CD14-positive monocyte (primary cell): ENCODE measurements at regions not wholly inside any gene's neighbourhood (a gene's known extent, or its start where the extent isn't known, plus 50 kb on each side); places are given as distances from the start of the nearest gene placed in this dataset.

Experiments
- DNase-seq, 3 donors: peaks; one replicate each; pipeline ENCODE4 v3.0.0-alpha.2; 2011 to 2022
- H2AFZ ChIP-seq: 2 replicates; pipeline ENCODE4 v1.6.0; 2012; ENCODE audit warnings: mild to moderate bottlenecking, low read depth, low read length, inconsistent platforms; ENCODE audit not compliant: insufficient read depth, poor library complexity, severe bottlenecking
- H3K27ac ChIP-seq, 2 donors: 1 replicate in 1 of 2; 2 replicates in 1 of 2; pipeline ENCODE4 v1.5.1; 2012 to 2013; ENCODE audit warnings: low read length in 2 of 2, control low read depth in 1 of 2, inconsistent platforms in 1 of 2, low read depth in 1 of 2, mild to moderate bottlenecking in 1 of 2
- H3K27me3 ChIP-seq, 2 donors: one replicate each; pipeline versions ENCODE4 v1.6.0 to v1.6.1; 2011 to 2013; ENCODE audit warnings: low read length in 2 of 2; ENCODE audit not compliant: control insufficient read depth in 2 of 2, insufficient read depth in 2 of 2
- H3K36me3 ChIP-seq, 2 donors: replicated peaks in 1 of 2; 1 replicate in 1 of 2; 2 replicates in 1 of 2; pipeline versions ENCODE4 v1.5.1 to v1.6.1; 2012 to 2013; ENCODE audit warnings: low read length in 2 of 2, control low read depth in 1 of 2, inconsistent platforms in 1 of 2, mild to moderate bottlenecking in 1 of 2; ENCODE audit not compliant: insufficient read depth in 2 of 2, control insufficient read depth in 1 of 2
- H3K4me1 ChIP-seq, 2 donors: 1 replicate in 1 of 2; 2 replicates in 1 of 2; pipeline versions ENCODE4 v1.5.1 to v1.6.1; 2012 to 2013; ENCODE audit warnings: low read length in 2 of 2, control low read depth in 1 of 2, inconsistent platforms in 1 of 2, mild to moderate bottlenecking in 1 of 2, moderate library complexity in 1 of 2; ENCODE audit not compliant: insufficient read depth in 2 of 2, control insufficient read depth in 1 of 2
- H3K4me2 ChIP-seq: replicated peaks from 2 replicates; pipeline ENCODE3; 2012; ENCODE audit warnings: low read length, moderate library complexity, mild to moderate bottlenecking; ENCODE audit not compliant: poor library complexity, severe bottlenecking; ENCODE audit errors: extremely low read depth
- H3K4me3 ChIP-seq, 3 experiments: fragments of 200-600 bp in 1 of 3; sonication (generic) in 1 of 3; replicated peaks in 1 of 3; 1 replicate in 2 of 3; 2 replicates in 1 of 3; pipeline ENCODE4 v1.5.1; 2011 to 2013; ENCODE audit warnings: low read length in 3 of 3, mild to moderate bottlenecking in 3 of 3, control low read depth in 2 of 3, low read depth in 2 of 3, inconsistent platforms in 1 of 3, moderate library complexity in 1 of 3
- H3K79me2 ChIP-seq: 2 replicates; pipeline ENCODE4 v1.6.0; 2012; ENCODE audit warnings: mild to moderate bottlenecking, control low read depth, inconsistent platforms, low read length, moderate library complexity; ENCODE audit not compliant: insufficient read depth
- H3K9ac ChIP-seq: 2 replicates; pipeline ENCODE4 v1.6.0; 2017; ENCODE audit warnings: low read length, mild to moderate bottlenecking; ENCODE audit not compliant: insufficient read depth, poor library complexity, severe bottlenecking
- H3K9me3 ChIP-seq, 2 donors: replicated peaks in 1 of 2; 1 replicate in 1 of 2; 2 replicates in 1 of 2; pipeline versions ENCODE4 v1.5.1 to v1.6.1; 2012 to 2013; ENCODE audit warnings: low read length in 2 of 2, control low read depth in 1 of 2; ENCODE audit not compliant: control insufficient read depth in 1 of 2, insufficient read depth in 1 of 2
- H4K20me1 ChIP-seq: 2 replicates; pipeline ENCODE4 v1.6.0; 2012; ENCODE audit warnings: mild to moderate bottlenecking, low read length, control low read depth, moderate library complexity; ENCODE audit not compliant: insufficient read depth
- H3K27ac Mint-ChIP-seq, 7 donors: one replicate each; pipeline ENCODE4 v1.8.0; 2020; ENCODE audit warnings: mild to moderate bottlenecking in 7 of 7, mixed read lengths in 7 of 7, moderate library complexity in 6 of 7, inconsistent platforms in 2 of 7
- H3K27me3 Mint-ChIP-seq, 3 donors: one replicate each; pipeline ENCODE4 v1.8.0; 2021 to 2022; ENCODE audit warnings: low read depth in 3 of 3, mild to moderate bottlenecking in 3 of 3, mixed read lengths in 3 of 3, moderate library complexity in 3 of 3, inconsistent platforms in 1 of 3
- H3K36me3 Mint-ChIP-seq, 2 donors: one replicate each; pipeline ENCODE4 v1.8.0; 2020; ENCODE audit warnings: mixed read lengths in 2 of 2, inconsistent platforms in 1 of 2, mild to moderate bottlenecking in 1 of 2
- H3K4me1 Mint-ChIP-seq: one replicate; pipeline ENCODE4 v1.8.0; 2020; ENCODE audit warnings: mild to moderate bottlenecking, mixed read lengths
- H3K4me3 Mint-ChIP-seq, 2 donors: one replicate each; pipeline ENCODE4 v1.8.0; 2020; ENCODE audit warnings: mild to moderate bottlenecking in 2 of 2, mixed read lengths in 2 of 2, moderate library complexity in 1 of 2
- H3K9me3 Mint-ChIP-seq, 7 donors: one replicate each; pipeline ENCODE4 v1.8.0; 2020 to 2022; ENCODE audit warnings: mixed read lengths in 7 of 7, mild to moderate bottlenecking in 6 of 7, moderate library complexity in 6 of 7, inconsistent platforms in 2 of 7
- WGBS: methylation state at CpG from one replicate; pipeline ENCODE4 v1.1.5; 2013; ENCODE audit warnings: missing lambda C conversion rate; ENCODE audit not compliant: insufficient coverage; 5-methylcytosine and 5-hydroxymethylcytosine counted together
- intact Hi-C, 2 donors: fragments of 100-400 bp; cut with micrococcal nuclease; formaldehyde crosslinking; loops; one replicate each; pipeline versions ENCODE4 v1.15.0 to v1.15.1; 2023
- TF ChIP-seq, protein P1 (sequence below): fragments of 200-600 bp; IDR thresholded peaks from one replicate; pipeline ENCODE4 v1.8.0; 2022; ENCODE audit warnings: antibody characterized with exemption, mild to moderate bottlenecking

DNA sequence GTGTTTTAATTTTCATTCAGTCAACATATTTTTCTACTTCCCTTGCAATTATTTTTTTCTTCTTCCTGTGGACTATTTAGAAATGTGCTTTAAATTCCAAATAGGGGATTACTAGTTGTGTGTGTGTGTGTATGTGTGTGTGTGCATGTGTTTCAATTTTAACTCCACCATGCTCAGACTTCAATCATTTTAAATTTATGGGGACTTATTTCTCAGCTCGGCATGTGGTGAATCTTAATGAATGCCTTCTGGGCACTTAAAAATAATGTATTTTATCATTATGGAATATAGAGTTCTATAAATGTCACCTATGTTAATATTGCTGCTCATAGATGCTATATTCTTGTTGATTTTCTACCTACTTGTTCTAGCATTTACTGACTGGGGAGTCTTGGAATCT is 465.6 kb upstream of the PRKX start:
- no peak overlapping the region for H3K27ac Mint-ChIP-seq
- peaks cover 0 to 2% (median 0%) of the 10 kb centered on the region in 3 donors for H3K27me3 Mint-ChIP-seq
- intact Hi-C loops: no loop called here
- WGBS: no CpG with 5 or more reads among the region's 1 CpG
- Histone ChIP-seq H3K9me3 (peaks cover 0 to under 1% of the 10 kb centered on the region in 2 donors), H3K9ac (no peak overlapping the region), H3K4me2 (no peak overlapping the region), H3K36me3 (no peaks in the 10 kb centered on the region), H3K4me3 (no peak overlapping the region), H3K27ac (no peak overlapping the region), H3K27me3 (no peaks in the 10 kb centered on the region), H2AFZ (no peak overlapping the region), H3K4me1 (no peaks in the 10 kb centered on the region), H3K79me2 (no peaks in the 10 kb centered on the region), H4K20me1 (no peaks in the 10 kb centered on the region)
- no peak for DNase-seq
- H3K4me3 Mint-ChIP-seq: no peak overlapping the region
- H3K9me3 Mint-ChIP-seq: peaks cover 0 to 8% (median 0%) of the 10 kb centered on the region in 7 donors
- TF ChIP-seq, protein P1, sequence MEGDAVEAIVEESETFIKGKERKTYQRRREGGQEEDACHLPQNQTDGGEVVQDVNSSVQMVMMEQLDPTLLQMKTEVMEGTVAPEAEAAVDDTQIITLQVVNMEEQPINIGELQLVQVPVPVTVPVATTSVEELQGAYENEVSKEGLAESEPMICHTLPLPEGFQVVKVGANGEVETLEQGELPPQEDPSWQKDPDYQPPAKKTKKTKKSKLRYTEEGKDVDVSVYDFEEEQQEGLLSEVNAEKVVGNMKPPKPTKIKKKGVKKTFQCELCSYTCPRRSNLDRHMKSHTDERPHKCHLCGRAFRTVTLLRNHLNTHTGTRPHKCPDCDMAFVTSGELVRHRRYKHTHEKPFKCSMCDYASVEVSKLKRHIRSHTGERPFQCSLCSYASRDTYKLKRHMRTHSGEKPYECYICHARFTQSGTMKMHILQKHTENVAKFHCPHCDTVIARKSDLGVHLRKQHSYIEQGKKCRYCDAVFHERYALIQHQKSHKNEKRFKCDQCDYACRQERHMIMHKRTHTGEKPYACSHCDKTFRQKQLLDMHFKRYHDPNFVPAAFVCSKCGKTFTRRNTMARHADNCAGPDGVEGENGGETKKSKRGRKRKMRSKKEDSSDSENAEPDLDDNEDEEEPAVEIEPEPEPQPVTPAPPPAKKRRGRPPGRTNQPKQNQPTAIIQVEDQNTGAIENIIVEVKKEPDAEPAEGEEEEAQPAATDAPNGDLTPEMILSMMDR: no peak
- H3K4me1 Mint-ChIP-seq: no peaks in the 10 kb centered on the region
- no peaks in the 10 kb centered on the region for H3K36me3 Mint-ChIP-seq

DNA sequence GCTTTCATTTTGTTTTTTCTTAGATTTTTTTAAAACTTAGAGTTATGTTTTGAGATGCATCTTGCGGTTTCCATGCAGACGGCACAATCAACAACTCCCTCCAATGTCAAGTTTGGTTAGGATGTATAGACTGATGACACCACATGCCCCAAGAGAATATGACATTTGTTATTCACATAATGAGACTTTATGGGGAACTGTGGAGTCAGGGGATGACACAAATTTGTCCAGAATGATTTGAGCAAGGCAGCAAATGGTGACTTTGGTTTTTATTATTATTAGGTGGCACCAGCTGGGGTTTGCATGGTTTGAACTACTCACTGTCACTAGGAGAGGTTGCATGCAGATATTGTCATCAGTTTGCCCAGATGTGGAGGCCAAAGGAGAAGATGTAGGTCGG is 461.8 kb upstream of the PRKX start:
- no peaks in the 10 kb centered on the region for H4K20me1 ChIP-seq
- no peak overlapping the region for H3K4me3 ChIP-seq
- no CpG with 5 or more reads among the region's 3 CpGs for WGBS
- no peaks in the 10 kb centered on the region for H3K36me3 ChIP-seq
- H3K4me2 ChIP-seq: no peak overlapping the region
- intact Hi-C loops: no loop called here
- Mint-ChIP-seq H3K27ac (no peak overlapping the region), H3K27me3 (no peaks in the 10 kb centered on the region), H3K9me3 (peaks cover 0 to 6% (median under 1%) of the 10 kb centered on the region in 7 donors), H3K4me3 (no peak overlapping the region), H3K4me1 (no peaks in the 10 kb centered on the region), H3K36me3 (no peaks in the 10 kb centered on the region)
- H3K27me3 ChIP-seq: no peaks in the 10 kb centered on the region
- H3K9me3 ChIP-seq: peaks cover 0 to 5% of the 10 kb centered on the region in 2 donors
- no peaks in the 10 kb centered on the region for H3K4me1 ChIP-seq
- H3K9ac ChIP-seq: no peak overlapping the region
- TF ChIP-seq, protein P1: no peak
- H2AFZ ChIP-seq: no peak overlapping the region
- H3K27ac ChIP-seq: no peak overlapping the region
- H3K79me2 ChIP-seq: no peaks in the 10 kb centered on the region
- no peak for DNase-seq
